ENCODE measurements at regions not wholly inside any gene's neighbourhood (a gene's known extent, or its start where the extent isn't known, plus 50 kb on each side); places are given as distances from the start of the nearest gene placed in this dataset.

DNA sequence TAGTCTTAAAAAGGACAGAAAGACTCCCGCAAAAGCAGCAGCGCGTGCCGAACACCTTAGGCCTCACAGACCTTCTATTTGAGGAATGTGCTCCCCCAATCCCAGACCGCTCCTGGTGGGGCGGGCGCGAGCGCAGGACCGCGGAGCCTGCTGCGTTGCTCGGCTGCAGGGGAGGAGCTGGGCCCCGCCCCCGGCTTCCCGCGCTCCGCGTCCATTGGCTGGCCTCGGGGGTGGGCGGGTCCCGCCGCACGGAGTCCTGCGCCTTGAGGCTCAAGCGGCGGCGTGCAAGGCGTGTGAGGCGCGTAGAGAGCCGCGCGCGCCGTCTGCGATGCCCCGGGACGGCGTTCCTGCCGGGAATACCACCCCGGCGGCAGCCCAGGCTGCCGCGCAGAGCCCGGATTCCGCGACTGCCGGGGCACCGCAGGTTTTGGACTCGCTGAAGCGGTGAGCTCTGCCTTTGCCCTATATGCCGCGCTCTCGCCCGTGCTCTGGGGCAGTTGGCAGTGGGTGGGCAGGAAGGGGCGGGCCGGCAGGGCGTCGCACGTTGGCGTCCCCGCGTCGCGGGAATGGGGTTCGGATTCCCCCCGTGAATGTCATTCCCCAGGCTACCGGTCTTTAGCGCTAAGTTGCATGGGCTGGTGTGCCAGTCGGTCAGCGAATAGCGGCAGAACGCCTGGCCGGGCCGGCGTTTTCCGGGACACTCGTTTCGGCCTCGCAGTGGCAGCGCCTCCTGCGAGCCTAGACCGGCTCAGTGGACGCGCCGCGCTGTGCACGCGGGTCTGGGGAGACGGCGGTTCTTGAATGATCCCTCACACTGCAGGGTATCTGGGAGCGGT, 49.6 kb upstream of the PAIP2B start (continued):
- TF ChIP-seq, protein P1, sequence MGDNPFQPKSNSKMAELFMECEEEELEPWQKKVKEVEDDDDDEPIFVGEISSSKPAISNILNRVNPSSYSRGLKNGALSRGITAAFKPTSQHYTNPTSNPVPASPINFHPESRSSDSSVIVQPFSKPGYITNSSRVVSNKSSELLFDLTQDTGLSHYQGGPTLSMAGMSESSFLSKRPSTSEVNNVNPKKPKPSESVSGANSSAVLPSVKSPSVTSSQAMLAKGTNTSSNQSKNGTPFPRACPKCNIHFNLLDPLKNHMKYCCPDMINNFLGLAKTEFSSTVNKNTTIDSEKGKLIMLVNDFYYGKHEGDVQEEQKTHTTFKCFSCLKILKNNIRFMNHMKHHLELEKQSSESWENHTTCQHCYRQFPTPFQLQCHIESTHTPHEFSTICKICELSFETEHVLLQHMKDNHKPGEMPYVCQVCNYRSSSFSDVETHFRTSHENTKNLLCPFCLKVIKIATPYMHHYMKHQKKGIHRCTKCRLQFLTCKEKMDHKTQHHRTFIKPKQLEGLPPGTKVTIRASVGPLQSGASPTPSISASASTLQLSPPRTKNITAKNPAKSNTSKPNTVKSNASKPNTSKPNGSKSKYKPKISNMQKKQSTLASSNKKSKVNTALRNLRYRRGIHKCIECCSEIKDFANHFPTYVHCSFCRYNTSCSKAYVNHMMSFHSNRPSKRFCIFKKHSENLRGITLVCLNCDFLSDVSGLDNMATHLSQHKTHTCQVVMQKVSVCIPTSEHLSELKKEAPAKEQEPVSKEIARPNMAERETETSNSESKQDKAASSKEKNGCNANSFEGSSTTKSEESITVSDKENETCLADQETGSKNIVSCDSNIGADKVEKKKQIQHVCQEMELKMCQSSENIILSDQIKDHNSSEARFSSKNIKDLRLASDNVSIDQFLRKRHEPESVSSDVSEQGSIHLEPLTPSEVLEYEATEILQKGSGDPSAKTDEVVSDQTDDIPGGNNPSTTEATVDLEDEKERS (CRISPR knock-in tag; IDR thresholded peaks at IDR 0.05), result no peak
- TF ChIP-seq MZF1 (CRISPR knock-in tag; IDR thresholded peaks at IDR 0.05; ENCODE audit: borderline replicate concordance) (no peak), ZNF7 (CRISPR knock-in tag; IDR thresholded peaks at IDR 0.05) (no peak), ZNF274 (CRISPR knock-in tag; IDR thresholded peaks at IDR 0.05) (peak; percentile 82; the same call in 1 of the 2 replicates), ZNF256 (CRISPR knock-in tag; conservative IDR thresholded peaks at IDR 0.05) (0 out of 2 replicates have a peak, but pooled peaks have one; percentile 74), JUND (CRISPR knock-in tag; IDR thresholded peaks at IDR 0.05) (no peak), TBX2 (CRISPR knock-in tag; IDR thresholded peaks at IDR 0.05; ENCODE audit: borderline replicate concordance) (peak; percentile 90), MEIS2 (CRISPR knock-in tag; IDR thresholded peaks at IDR 0.05) (peak; percentile 64), CBX1 (IDR thresholded peaks at IDR 0.05; ENCODE audit: low read depth) (peak; percentile 71), ZNF598 (CRISPR knock-in tag; IDR thresholded peaks at IDR 0.05; ENCODE audit: borderline replicate concordance) (peak; percentile 60; the same call in 1 of the 2 replicates), HHEX (CRISPR knock-in tag; IDR thresholded peaks at IDR 0.05) (no peak), HNRNPUL1 (IDR thresholded peaks at IDR 0.05; ENCODE audit: low read depth, low read length) (no peak), DPF2 (CRISPR knock-in tag; IDR thresholded peaks at IDR 0.05; ENCODE audit: borderline replicate concordance, low read depth) (no peak), CREB1 (IDR thresholded peaks at IDR 0.05) (no peak), CREB1 (CRISPR knock-in tag; IDR thresholded peaks at IDR 0.05) (no peak)
- TF ChIP-seq, protein P2, sequence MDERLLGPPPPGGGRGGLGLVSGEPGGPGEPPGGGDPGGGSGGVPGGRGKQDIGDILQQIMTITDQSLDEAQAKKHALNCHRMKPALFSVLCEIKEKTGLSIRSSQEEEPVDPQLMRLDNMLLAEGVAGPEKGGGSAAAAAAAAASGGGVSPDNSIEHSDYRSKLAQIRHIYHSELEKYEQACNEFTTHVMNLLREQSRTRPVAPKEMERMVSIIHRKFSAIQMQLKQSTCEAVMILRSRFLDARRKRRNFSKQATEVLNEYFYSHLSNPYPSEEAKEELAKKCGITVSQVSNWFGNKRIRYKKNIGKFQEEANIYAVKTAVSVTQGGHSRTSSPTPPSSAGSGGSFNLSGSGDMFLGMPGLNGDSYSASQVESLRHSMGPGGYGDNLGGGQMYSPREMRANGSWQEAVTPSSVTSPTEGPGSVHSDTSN (CRISPR knock-in tag; IDR thresholded peaks at IDR 0.05), result no peak
- TF ChIP-seq, protein P3, sequence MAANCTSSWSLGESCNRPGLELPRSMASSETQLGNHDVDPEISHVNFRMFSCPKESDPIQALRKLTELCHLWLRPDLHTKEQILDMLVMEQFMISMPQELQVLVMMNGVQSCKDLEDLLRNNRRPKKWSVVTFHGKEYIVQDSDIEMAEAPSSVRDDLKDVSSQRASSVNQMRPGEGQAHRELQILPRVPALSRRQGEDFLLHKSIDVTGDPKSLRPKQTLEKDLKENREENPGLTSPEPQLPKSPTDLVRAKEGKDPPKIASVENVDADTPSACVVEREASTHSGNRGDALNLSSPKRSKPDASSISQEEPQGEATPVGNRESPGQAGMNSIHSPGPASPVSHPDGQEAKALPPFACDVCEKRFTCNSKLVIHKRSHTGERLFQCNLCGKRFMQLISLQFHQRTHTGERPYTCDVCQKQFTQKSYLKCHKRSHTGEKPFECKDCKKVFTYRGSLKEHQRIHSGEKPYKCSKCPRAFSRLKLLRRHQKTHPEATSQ (CRISPR knock-in tag; IDR thresholded peaks at IDR 0.05; ENCODE audit: borderline replicate concordance), result peak; percentile 81; the same call in 1 of the 2 replicates
- TF ChIP-seq, protein P4, sequence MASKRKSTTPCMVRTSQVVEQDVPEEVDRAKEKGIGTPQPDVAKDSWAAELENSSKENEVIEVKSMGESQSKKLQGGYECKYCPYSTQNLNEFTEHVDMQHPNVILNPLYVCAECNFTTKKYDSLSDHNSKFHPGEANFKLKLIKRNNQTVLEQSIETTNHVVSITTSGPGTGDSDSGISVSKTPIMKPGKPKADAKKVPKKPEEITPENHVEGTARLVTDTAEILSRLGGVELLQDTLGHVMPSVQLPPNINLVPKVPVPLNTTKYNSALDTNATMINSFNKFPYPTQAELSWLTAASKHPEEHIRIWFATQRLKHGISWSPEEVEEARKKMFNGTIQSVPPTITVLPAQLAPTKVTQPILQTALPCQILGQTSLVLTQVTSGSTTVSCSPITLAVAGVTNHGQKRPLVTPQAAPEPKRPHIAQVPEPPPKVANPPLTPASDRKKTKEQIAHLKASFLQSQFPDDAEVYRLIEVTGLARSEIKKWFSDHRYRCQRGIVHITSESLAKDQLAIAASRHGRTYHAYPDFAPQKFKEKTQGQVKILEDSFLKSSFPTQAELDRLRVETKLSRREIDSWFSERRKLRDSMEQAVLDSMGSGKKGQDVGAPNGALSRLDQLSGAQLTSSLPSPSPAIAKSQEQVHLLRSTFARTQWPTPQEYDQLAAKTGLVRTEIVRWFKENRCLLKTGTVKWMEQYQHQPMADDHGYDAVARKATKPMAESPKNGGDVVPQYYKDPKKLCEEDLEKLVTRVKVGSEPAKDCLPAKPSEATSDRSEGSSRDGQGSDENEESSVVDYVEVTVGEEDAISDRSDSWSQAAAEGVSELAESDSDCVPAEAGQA (IDR thresholded peaks at IDR 0.05; ENCODE audit: low read depth), result 0 out of 2 replicates have a peak, but pooled peaks have one; percentile 18
- TF ChIP-seq, protein P4 (CRISPR knock-in tag; IDR thresholded peaks at IDR 0.05; ENCODE audit: borderline replicate concordance), result no peak

Measured in HepG2 (cell line).